ENCODE measurements at regions not wholly inside any gene's neighbourhood (a gene's known extent, or its start where the extent isn't known, plus 50 kb on each side); places are given as distances from the start of the nearest gene placed in this dataset.
A peak's percentile ranks its signal among the peaks of the same experiment; 100 is the strongest.

DNA sequence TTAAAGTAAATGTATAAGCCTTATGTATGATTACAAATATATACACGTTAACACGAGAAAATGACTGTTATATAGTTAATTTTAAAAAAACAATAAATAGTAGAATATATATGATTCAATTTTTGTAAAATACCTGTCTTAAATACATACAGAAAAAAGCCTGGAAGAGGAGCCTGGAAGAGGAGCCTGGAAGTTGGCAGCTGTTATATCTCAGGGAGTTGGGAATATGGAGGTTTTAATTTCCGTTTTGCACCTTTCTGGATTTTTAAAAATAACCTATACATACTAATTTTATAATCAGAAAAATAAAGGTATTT, 111.6 kb downstream of the WT1 start:
- DNase-seq, result no peak

- no peak for DNase-seq
These were observed 110.2 kb downstream of the WT1 start for GRCh38 chr11:32325187-32325586.

GRCh38 chr11:32325725-32326124, 109.6 kb downstream of the WT1 start:
- DNase-seq, result no peak

GRCh38 chr11:32326522-32326921, 108.8 kb downstream of the WT1 start:
- no peak for DNase-seq

DNA sequence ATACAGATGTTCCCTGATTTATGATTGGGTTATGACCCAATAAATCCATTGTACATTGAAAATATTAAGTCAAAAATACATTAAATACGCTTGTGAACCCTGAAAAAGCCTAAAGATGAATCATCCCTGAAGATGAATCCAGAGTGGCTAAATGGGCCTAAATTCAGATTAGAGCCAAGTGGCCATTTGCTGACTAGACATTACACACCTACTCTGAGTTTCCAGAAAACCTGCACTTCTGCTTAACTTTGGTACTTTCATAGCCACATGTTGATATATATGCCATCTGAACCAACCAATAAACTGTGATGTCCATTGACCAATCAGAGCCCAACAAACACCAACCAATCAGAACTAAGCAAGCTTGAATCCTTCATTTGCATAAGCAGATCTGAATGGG, 106.9 kb downstream of the WT1 start:
- DNase-seq, result no peak

GRCh38 chr11:32331098-32331497, 104.2 kb downstream of the WT1 start:
- no peak for DNase-seq

- no peak for DNase-seq
These were observed 103.5 kb downstream of the WT1 start for GRCh38 chr11:32331792-32332191.

GRCh38 chr11:32332990-32333319, 102.4 kb downstream of the WT1 start:
- DNase-seq, result no peak

- DNase-seq, result peak; percentile 70
These were observed 101.9 kb downstream of the WT1 start for GRCh38 chr11:32333320-32333991.

GRCh38 chr11:32334822-32335221, 100.5 kb downstream of the WT1 start:
- no peak for DNase-seq
